CD14-positive monocyte (primary cell): ENCODE measurements at regions not wholly inside any gene's neighbourhood (a gene's known extent, or its start where the extent isn't known, plus 50 kb on each side); places are given as distances from the start of the nearest gene placed in this dataset.

Experiments
- DNase-seq, 3 donors: peaks; one replicate each; pipeline ENCODE4 v3.0.0-alpha.2; 2011 to 2022
- H2AFZ ChIP-seq: 2 replicates; pipeline ENCODE4 v1.6.0; 2012; ENCODE audit warnings: mild to moderate bottlenecking, low read depth, low read length, inconsistent platforms; ENCODE audit not compliant: insufficient read depth, poor library complexity, severe bottlenecking
- H3K27ac ChIP-seq, 2 donors: 1 replicate in 1 of 2; 2 replicates in 1 of 2; pipeline ENCODE4 v1.5.1; 2012 to 2013; ENCODE audit warnings: low read length in 2 of 2, control low read depth in 1 of 2, inconsistent platforms in 1 of 2, low read depth in 1 of 2, mild to moderate bottlenecking in 1 of 2
- H3K27me3 ChIP-seq, 2 donors: one replicate each; pipeline versions ENCODE4 v1.6.0 to v1.6.1; 2011 to 2013; ENCODE audit warnings: low read length in 2 of 2; ENCODE audit not compliant: control insufficient read depth in 2 of 2, insufficient read depth in 2 of 2
- H3K36me3 ChIP-seq, 2 donors: replicated peaks in 1 of 2; 1 replicate in 1 of 2; 2 replicates in 1 of 2; pipeline versions ENCODE4 v1.5.1 to v1.6.1; 2012 to 2013; ENCODE audit warnings: low read length in 2 of 2, control low read depth in 1 of 2, inconsistent platforms in 1 of 2, mild to moderate bottlenecking in 1 of 2; ENCODE audit not compliant: insufficient read depth in 2 of 2, control insufficient read depth in 1 of 2
- H3K4me1 ChIP-seq, 2 donors: 1 replicate in 1 of 2; 2 replicates in 1 of 2; pipeline versions ENCODE4 v1.5.1 to v1.6.1; 2012 to 2013; ENCODE audit warnings: low read length in 2 of 2, control low read depth in 1 of 2, inconsistent platforms in 1 of 2, mild to moderate bottlenecking in 1 of 2, moderate library complexity in 1 of 2; ENCODE audit not compliant: insufficient read depth in 2 of 2, control insufficient read depth in 1 of 2
- H3K4me2 ChIP-seq: replicated peaks from 2 replicates; pipeline ENCODE3; 2012; ENCODE audit warnings: low read length, moderate library complexity, mild to moderate bottlenecking; ENCODE audit not compliant: poor library complexity, severe bottlenecking; ENCODE audit errors: extremely low read depth
- H3K4me3 ChIP-seq, 3 experiments: fragments of 200-600 bp in 1 of 3; sonication (generic) in 1 of 3; replicated peaks in 1 of 3; 1 replicate in 2 of 3; 2 replicates in 1 of 3; pipeline ENCODE4 v1.5.1; 2011 to 2013; ENCODE audit warnings: low read length in 3 of 3, mild to moderate bottlenecking in 3 of 3, control low read depth in 2 of 3, low read depth in 2 of 3, inconsistent platforms in 1 of 3, moderate library complexity in 1 of 3
- H3K79me2 ChIP-seq: 2 replicates; pipeline ENCODE4 v1.6.0; 2012; ENCODE audit warnings: mild to moderate bottlenecking, control low read depth, inconsistent platforms, low read length, moderate library complexity; ENCODE audit not compliant: insufficient read depth
- H3K9ac ChIP-seq: 2 replicates; pipeline ENCODE4 v1.6.0; 2017; ENCODE audit warnings: low read length, mild to moderate bottlenecking; ENCODE audit not compliant: insufficient read depth, poor library complexity, severe bottlenecking
- H3K9me3 ChIP-seq, 2 donors: replicated peaks in 1 of 2; 1 replicate in 1 of 2; 2 replicates in 1 of 2; pipeline versions ENCODE4 v1.5.1 to v1.6.1; 2012 to 2013; ENCODE audit warnings: low read length in 2 of 2, control low read depth in 1 of 2; ENCODE audit not compliant: control insufficient read depth in 1 of 2, insufficient read depth in 1 of 2
- H4K20me1 ChIP-seq: 2 replicates; pipeline ENCODE4 v1.6.0; 2012; ENCODE audit warnings: mild to moderate bottlenecking, low read length, control low read depth, moderate library complexity; ENCODE audit not compliant: insufficient read depth
- H3K27ac Mint-ChIP-seq, 7 donors: one replicate each; pipeline ENCODE4 v1.8.0; 2020; ENCODE audit warnings: mild to moderate bottlenecking in 7 of 7, mixed read lengths in 7 of 7, moderate library complexity in 6 of 7, inconsistent platforms in 2 of 7
- H3K27me3 Mint-ChIP-seq, 3 donors: one replicate each; pipeline ENCODE4 v1.8.0; 2021 to 2022; ENCODE audit warnings: low read depth in 3 of 3, mild to moderate bottlenecking in 3 of 3, mixed read lengths in 3 of 3, moderate library complexity in 3 of 3, inconsistent platforms in 1 of 3
- H3K36me3 Mint-ChIP-seq, 2 donors: one replicate each; pipeline ENCODE4 v1.8.0; 2020; ENCODE audit warnings: mixed read lengths in 2 of 2, inconsistent platforms in 1 of 2, mild to moderate bottlenecking in 1 of 2
- H3K4me1 Mint-ChIP-seq: one replicate; pipeline ENCODE4 v1.8.0; 2020; ENCODE audit warnings: mild to moderate bottlenecking, mixed read lengths
- H3K4me3 Mint-ChIP-seq, 2 donors: one replicate each; pipeline ENCODE4 v1.8.0; 2020; ENCODE audit warnings: mild to moderate bottlenecking in 2 of 2, mixed read lengths in 2 of 2, moderate library complexity in 1 of 2
- H3K9me3 Mint-ChIP-seq, 7 donors: one replicate each; pipeline ENCODE4 v1.8.0; 2020 to 2022; ENCODE audit warnings: mixed read lengths in 7 of 7, mild to moderate bottlenecking in 6 of 7, moderate library complexity in 6 of 7, inconsistent platforms in 2 of 7
- WGBS: methylation state at CpG from one replicate; pipeline ENCODE4 v1.1.5; 2013; ENCODE audit warnings: missing lambda C conversion rate; ENCODE audit not compliant: insufficient coverage; 5-methylcytosine and 5-hydroxymethylcytosine counted together
- intact Hi-C, 2 donors: fragments of 100-400 bp; cut with micrococcal nuclease; formaldehyde crosslinking; loops; one replicate each; pipeline versions ENCODE4 v1.15.0 to v1.15.1; 2023
- TF ChIP-seq, protein P1 (sequence below): fragments of 200-600 bp; IDR thresholded peaks from one replicate; pipeline ENCODE4 v1.8.0; 2022; ENCODE audit warnings: antibody characterized with exemption, mild to moderate bottlenecking

DNA sequence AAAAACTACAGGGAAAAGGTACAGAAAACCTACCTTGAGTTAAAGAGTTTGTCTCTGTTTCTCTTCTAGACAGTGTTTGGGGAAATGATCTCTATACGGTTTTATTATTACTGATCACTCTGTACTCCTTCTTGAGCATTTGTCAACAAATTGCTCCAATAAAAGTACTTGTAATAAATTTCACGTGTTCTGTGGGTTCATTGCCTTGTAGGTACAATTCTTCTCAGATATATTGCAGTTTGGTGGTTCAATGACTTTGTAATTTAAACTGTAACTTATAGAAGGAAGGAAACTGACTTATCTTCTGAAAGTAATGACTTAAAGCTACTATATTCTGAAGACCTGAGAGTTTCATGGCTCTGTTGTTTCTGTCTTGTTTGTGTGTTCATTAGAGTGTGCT, 319.9 kb upstream of the PCSK5 start:
- no peak overlapping the region for H2AFZ ChIP-seq
- Mint-ChIP-seq H3K4me1 (no peaks in the 10 kb centered on the region), H3K36me3 (no peaks in the 10 kb centered on the region), H3K4me3 (no peak overlapping the region), H3K9me3 (peaks cover 0 to 15% (median 6%) of the 10 kb centered on the region in 7 donors), H3K27me3 (no peaks in the 10 kb centered on the region), H3K27ac (no peak overlapping the region)
- H3K9ac ChIP-seq = no peak overlapping the region
- no peaks in the 10 kb centered on the region for H3K36me3 ChIP-seq
- no peak for DNase-seq
- no peaks in the 10 kb centered on the region for H3K27me3 ChIP-seq
- TF ChIP-seq, protein P1, sequence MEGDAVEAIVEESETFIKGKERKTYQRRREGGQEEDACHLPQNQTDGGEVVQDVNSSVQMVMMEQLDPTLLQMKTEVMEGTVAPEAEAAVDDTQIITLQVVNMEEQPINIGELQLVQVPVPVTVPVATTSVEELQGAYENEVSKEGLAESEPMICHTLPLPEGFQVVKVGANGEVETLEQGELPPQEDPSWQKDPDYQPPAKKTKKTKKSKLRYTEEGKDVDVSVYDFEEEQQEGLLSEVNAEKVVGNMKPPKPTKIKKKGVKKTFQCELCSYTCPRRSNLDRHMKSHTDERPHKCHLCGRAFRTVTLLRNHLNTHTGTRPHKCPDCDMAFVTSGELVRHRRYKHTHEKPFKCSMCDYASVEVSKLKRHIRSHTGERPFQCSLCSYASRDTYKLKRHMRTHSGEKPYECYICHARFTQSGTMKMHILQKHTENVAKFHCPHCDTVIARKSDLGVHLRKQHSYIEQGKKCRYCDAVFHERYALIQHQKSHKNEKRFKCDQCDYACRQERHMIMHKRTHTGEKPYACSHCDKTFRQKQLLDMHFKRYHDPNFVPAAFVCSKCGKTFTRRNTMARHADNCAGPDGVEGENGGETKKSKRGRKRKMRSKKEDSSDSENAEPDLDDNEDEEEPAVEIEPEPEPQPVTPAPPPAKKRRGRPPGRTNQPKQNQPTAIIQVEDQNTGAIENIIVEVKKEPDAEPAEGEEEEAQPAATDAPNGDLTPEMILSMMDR = no peak
- intact Hi-C loops = no loop called here
- no peak overlapping the region for H3K4me3 ChIP-seq
- no peaks in the 10 kb centered on the region for H4K20me1 ChIP-seq
- no peak overlapping the region for H3K27ac ChIP-seq
- H3K4me2 ChIP-seq = no peak overlapping the region
- no peaks in the 10 kb centered on the region for H3K4me1 ChIP-seq
- no CpG with 5 or more reads among the region's 2 CpGs for WGBS
- peaks cover 0 to 5% of the 10 kb centered on the region in 2 donors for H3K9me3 ChIP-seq
- H3K79me2 ChIP-seq = no peaks in the 10 kb centered on the region

- no peak overlapping the region for H3K9ac ChIP-seq
- H3K27ac ChIP-seq = no peak overlapping the region
- H2AFZ ChIP-seq = no peak overlapping the region
- intact Hi-C loops = no loop called here
- Mint-ChIP-seq H3K9me3 (peaks cover 0 to 7% (median 4%) of the 10 kb centered on the region in 7 donors), H3K27ac (no peak overlapping the region), H3K27me3 (no peaks in the 10 kb centered on the region), H3K4me1 (no peaks in the 10 kb centered on the region), H3K4me3 (no peak overlapping the region), H3K36me3 (no peaks in the 10 kb centered on the region)
- no peaks in the 10 kb centered on the region for H3K79me2 ChIP-seq
- H4K20me1 ChIP-seq = no peaks in the 10 kb centered on the region
- DNase-seq = no peak
- no peak overlapping the region for H3K4me3 ChIP-seq
- no peaks in the 10 kb centered on the region for H3K36me3 ChIP-seq
- no CpG with 5 or more reads among the region's 1 CpG for WGBS
- no peak overlapping the region for H3K4me2 ChIP-seq
- H3K27me3 ChIP-seq = no peaks in the 10 kb centered on the region
- H3K4me1 ChIP-seq = no peaks in the 10 kb centered on the region
- TF ChIP-seq, protein P1 = no peak
- peaks cover 0 to 5% of the 10 kb centered on the region in 2 donors for H3K9me3 ChIP-seq
Measured at GRCh38 chr9:75574569-75574968, 315.9 kb upstream of the PCSK5 start.
